ENCODE measurements at regions not wholly inside any gene's neighbourhood (a gene's known extent, or its start where the extent isn't known, plus 50 kb on each side); places are given as distances from the start of the nearest gene placed in this dataset.
"Not testable (repeated sequence)": the region's sequence is repeated elsewhere in the genome, so short reads cannot be mapped to it uniquely, and the experiment has no call there.

DNA sequence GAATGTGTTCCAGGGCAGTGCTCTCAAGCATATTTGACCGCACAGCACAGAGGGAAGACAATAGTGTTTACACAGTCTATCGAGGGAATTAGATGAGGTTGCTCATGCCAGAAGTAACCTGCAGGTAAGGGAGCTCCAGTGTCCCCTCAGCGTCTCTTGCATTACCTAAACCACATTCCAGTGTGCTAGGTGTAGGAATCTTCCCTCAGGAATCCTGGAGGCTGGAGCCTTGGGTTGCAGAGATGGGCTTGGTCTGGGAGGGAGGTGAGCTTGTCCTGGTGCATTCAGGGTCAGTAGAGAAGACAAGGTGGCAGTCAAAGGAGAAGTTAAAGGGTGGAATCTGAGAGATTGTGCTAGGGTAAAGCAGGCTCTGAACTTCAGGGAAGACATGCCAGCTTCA is 56.3 kb downstream of the SOX14 start:
- peaks cover 8% of the 10 kb centered on the region for H3K27me3 Mint-ChIP-seq
- no peak overlapping the region for H3K27ac Mint-ChIP-seq (ENCODE audit: low read depth)
- no peak for ATAC-seq (replicated peaks; ENCODE audit: extremely low read depth, poor library complexity, severe bottlenecking)

DNA sequence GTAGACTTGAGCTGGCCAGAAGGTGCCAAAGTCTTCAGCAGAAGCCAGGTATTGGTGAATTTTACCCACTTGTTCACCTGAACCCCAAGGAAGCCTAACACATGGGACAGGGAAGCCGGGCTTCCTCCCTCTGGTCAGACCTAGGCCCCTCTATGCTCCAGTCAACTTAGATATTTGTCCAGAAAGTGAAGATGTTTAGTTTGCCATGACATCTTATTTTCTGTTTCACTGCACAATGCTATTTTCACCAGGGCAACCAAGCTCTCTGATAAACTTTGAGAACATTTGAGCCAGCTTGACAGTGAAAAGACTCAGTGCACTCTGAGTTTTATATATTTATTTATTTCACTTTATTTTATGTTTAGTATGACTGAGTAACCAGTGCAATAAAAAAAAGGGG is 71.0 kb downstream of the SOX14 start:
- ATAC-seq (replicated peaks; ENCODE audit: extremely low read depth, poor library complexity, severe bottlenecking), result no peak
- Mint-ChIP-seq H3K4me3 (no peak overlapping the region), H3K9me3 (peaks cover 6% of the 10 kb centered on the region), H3K36me3 (ENCODE audit: insufficient read depth) (no peaks in the 10 kb centered on the region), H3K4me1 (no peaks in the 10 kb centered on the region), H3K27ac (ENCODE audit: low read depth) (no peak overlapping the region), H3K27me3 (peaks cover 16% of the 10 kb centered on the region)
- DNase-seq (ENCODE audit: low spot score in 2 of 2), result no peak

More for the DNA sequence above, 56.3 kb downstream of the SOX14 start:
- H3K9me3 Mint-ChIP-seq, result peaks cover 9% of the 10 kb centered on the region
- no peaks in the 10 kb centered on the region for H3K36me3 Mint-ChIP-seq (ENCODE audit: insufficient read depth)
- H3K4me1 Mint-ChIP-seq, result no peaks in the 10 kb centered on the region
- no peak for DNase-seq (ENCODE audit: low spot score in 2 of 2)
- no peak overlapping the region for H3K4me3 Mint-ChIP-seq

DNA sequence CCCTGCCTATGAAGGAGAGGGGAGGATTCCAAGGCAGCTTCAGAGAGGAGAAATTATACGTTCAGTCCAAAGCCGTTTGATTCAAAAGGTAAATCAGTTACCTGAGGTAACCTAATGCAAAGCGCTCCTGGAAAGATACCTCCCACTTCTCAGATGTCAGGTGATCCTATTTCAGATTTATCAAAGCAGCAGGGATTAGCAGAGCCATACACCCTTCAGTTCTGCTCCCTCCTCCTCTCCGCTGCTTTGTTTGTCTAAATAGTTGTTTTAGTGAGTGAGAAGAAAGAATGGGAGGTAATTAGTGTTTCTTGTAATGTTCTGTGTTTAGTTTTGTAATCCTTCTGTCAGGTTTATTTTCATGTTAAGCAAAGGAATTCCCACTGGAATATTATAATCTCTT is 81.1 kb downstream of the SOX14 start:
- Mint-ChIP-seq H3K9me3 (no peaks in the 10 kb centered on the region), H3K27ac (ENCODE audit: low read depth) (no peak overlapping the region), H3K4me3 (no peak overlapping the region), H3K27me3 (peaks cover 38% of the 10 kb centered on the region), H3K4me1 (no peaks in the 10 kb centered on the region), H3K36me3 (ENCODE audit: insufficient read depth) (no peaks in the 10 kb centered on the region)
- no peak for ATAC-seq (replicated peaks; ENCODE audit: extremely low read depth, poor library complexity, severe bottlenecking)
- DNase-seq (ENCODE audit: low spot score in 2 of 2), result no peak

DNA sequence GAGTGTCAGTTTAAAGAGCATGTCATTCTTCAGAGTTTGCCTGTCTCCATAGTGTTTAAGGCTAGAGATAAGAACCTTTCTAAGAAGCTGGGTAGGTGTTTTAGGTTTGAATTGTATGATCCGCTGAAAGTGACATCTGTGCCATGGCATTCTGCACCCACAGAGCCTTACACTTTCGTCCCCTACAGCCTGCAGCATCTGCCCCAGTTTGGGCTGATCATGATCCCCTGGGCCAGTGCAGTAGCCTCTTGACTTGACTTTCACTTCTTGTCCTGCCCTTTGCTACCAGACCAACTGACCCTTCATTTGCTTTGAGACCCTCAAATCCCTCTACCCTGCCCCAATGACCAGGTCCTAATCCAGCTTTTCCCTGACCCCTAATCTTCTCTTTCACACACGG is 81.6 kb downstream of the SOX14 start:
- ATAC-seq (replicated peaks; ENCODE audit: extremely low read depth, poor library complexity, severe bottlenecking) (no peak), DNase-seq (ENCODE audit: low spot score in 2 of 2) (no peak)
- Mint-ChIP-seq H3K27ac (ENCODE audit: low read depth) (no peak overlapping the region), H3K36me3 (ENCODE audit: insufficient read depth) (no peaks in the 10 kb centered on the region), H3K4me3 (no peak overlapping the region), H3K9me3 (no peaks in the 10 kb centered on the region), H3K27me3 (peaks cover 38% of the 10 kb centered on the region), H3K4me1 (no peaks in the 10 kb centered on the region)

DNA sequence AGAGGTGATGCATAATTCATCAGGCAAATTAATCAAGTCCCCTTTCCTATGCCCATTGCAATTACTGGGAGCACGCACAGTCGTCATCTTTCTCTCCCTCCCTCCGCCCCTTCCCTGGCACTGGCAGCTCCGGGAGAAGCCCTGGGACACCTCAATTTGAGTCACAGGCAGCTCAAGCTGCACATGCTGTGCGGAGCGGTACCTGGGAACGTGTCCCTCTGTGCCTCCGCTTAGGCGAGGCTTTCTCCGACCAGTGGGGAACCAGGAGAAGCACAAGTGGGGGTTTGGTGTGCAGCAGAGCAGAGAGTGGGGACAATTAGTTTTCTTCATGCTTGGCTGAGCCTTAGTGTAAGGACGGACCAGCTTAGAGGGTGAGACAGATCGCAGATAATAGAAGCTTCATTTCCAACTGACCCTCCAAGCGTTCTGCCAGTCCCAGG is 88.3 kb downstream of the SOX14 start:
- H3K27ac Mint-ChIP-seq (ENCODE audit: low read depth), result no peak overlapping the region
- DNase-seq (ENCODE audit: low spot score in 2 of 2), result no peak
- no peaks in the 10 kb centered on the region for H3K9me3 Mint-ChIP-seq
- no peak overlapping the region for H3K4me3 Mint-ChIP-seq
- H3K27me3 Mint-ChIP-seq, result peaks cover 22% of the 10 kb centered on the region
- H3K4me1 Mint-ChIP-seq, result no peaks in the 10 kb centered on the region
- H3K36me3 Mint-ChIP-seq (ENCODE audit: insufficient read depth), result no peaks in the 10 kb centered on the region
- ATAC-seq (replicated peaks; ENCODE audit: extremely low read depth, poor library complexity, severe bottlenecking), result no peak

DNA sequence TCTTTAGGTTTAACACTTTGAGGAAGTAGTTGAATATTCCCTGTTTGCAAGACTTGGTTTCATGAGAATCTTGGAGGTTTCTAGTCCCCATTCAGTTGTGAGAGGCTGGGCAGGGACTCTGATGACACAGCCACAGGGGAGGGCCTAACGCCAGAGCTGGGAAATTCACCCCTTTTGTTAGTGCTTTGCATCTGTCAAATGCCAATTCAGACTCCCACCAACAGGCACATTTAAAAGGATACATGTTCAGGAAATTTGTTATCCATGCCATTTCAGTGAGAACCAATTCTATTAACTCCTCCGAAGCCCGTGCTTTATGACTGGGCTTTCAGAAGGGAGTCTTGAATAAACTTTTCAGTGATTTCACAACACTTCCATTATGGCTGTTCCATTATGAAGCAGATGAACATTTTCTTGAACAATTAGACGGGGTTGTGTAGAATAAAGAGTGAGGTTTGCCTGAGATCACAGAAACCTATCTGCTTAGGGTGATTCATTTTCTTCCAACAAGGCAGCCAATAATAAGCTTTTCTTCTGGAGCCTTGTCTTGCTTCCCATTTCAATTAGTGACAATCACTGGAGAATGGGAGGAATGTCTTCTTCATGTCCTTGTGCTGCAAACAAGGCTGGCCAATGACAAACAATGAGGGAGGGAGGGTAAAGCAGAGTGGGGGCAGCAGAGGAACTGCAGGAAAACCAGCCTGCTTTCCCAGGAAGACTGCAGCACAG is 90.6 kb downstream of the SOX14 start:
- H3K4me1 Mint-ChIP-seq, result no peaks in the 10 kb centered on the region
- no peak overlapping the region for H3K4me3 Mint-ChIP-seq
- DNase-seq (ENCODE audit: low spot score in 2 of 2) (no peak), ATAC-seq (replicated peaks; ENCODE audit: extremely low read depth, poor library complexity, severe bottlenecking) (no peak)
- peaks cover 9% of the 10 kb centered on the region for H3K27me3 Mint-ChIP-seq
- H3K27ac Mint-ChIP-seq (ENCODE audit: low read depth), result no peak overlapping the region
- H3K9me3 Mint-ChIP-seq, result no peaks in the 10 kb centered on the region
- no peaks in the 10 kb centered on the region for H3K36me3 Mint-ChIP-seq (ENCODE audit: insufficient read depth)

DNA sequence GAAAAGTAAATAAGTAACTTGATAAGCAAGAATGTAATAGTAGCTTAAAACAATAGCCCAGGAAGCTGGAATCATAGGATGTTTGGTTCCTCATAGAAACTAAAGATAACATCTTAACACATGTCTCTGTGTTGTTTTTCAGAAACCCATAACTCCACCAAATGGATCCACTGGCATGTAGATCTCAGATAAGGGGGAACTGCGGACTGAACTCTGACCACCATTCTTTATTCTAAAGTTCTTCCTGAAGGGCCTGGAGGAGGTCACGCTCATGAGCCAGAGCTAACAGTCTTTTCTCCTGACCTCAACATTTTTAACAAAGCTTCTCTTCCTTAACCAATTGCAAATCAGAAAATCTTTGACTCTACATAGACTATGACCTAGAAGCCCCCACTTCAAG is 101.9 kb downstream of the SOX14 start:
- Mint-ChIP-seq H3K4me1 (no peaks in the 10 kb centered on the region), H3K36me3 (ENCODE audit: insufficient read depth) (no peaks in the 10 kb centered on the region), H3K27me3 (no peaks in the 10 kb centered on the region), H3K9me3 (peaks cover 18% of the 10 kb centered on the region), H3K27ac (ENCODE audit: low read depth) (no peak overlapping the region), H3K4me3 (no peak overlapping the region)
- ATAC-seq (replicated peaks; ENCODE audit: extremely low read depth, poor library complexity, severe bottlenecking) (no peak), DNase-seq (ENCODE audit: low spot score in 2 of 2) (no peak)

DNA sequence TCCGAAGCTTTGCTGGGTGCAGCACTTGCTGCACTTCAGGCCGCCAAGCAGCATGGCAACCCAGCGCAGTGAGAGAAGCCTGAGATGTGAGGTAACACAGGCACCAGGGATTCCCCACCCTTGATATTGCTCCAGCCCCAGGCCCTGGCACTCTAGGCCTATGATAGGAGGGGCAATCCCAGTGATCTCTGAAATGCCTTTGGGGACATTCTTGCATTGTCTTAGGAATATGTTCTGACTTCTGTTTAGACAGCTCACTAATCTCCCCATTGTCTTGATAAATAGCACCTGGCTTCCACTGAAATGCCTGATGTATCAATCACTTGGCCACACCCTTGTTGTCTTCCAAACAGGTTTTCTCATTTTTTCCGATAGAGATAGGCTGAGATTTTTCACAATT is 102.8 kb downstream of the SOX14 start:
- Mint-ChIP-seq H3K27me3 (no peaks in the 10 kb centered on the region), H3K4me1 (no peaks in the 10 kb centered on the region), H3K36me3 (ENCODE audit: insufficient read depth) (no peaks in the 10 kb centered on the region), H3K27ac (ENCODE audit: low read depth) (no peak overlapping the region), H3K9me3 (peaks cover 26% of the 10 kb centered on the region), H3K4me3 (no peak overlapping the region)
- DNase-seq (ENCODE audit: low spot score in 2 of 2), result no peak
- no peak for ATAC-seq (replicated peaks; ENCODE audit: extremely low read depth, poor library complexity, severe bottlenecking)

DNA sequence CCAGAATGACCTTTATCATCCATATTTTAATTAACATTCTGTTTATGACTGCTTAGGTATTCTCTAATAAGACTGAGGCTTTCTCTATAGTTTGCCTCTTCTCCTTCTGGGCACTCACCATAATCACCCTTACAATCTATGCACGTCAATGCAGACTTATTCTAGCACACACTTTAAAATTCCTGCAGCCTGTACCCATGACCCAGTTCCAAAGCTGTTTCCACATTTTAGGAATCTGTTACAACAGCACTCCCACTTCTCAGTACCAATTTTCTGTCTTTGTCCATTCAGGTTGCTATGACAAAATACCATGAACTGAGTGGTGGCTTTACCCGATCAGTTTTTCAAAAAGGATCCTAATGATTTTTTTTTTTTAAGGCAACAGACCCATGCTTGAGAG is 103.5 kb downstream of the SOX14 start:
- Mint-ChIP-seq H3K27ac (ENCODE audit: low read depth) (no peak overlapping the region), H3K36me3 (ENCODE audit: insufficient read depth) (no peaks in the 10 kb centered on the region), H3K4me1 (no peaks in the 10 kb centered on the region), H3K9me3 (peaks cover 22% of the 10 kb centered on the region), H3K4me3 (no peak overlapping the region), H3K27me3 (no peaks in the 10 kb centered on the region)
- ATAC-seq (replicated peaks; ENCODE audit: extremely low read depth, poor library complexity, severe bottlenecking), result no peak
- DNase-seq (ENCODE audit: low spot score in 2 of 2), result no peak

DNA sequence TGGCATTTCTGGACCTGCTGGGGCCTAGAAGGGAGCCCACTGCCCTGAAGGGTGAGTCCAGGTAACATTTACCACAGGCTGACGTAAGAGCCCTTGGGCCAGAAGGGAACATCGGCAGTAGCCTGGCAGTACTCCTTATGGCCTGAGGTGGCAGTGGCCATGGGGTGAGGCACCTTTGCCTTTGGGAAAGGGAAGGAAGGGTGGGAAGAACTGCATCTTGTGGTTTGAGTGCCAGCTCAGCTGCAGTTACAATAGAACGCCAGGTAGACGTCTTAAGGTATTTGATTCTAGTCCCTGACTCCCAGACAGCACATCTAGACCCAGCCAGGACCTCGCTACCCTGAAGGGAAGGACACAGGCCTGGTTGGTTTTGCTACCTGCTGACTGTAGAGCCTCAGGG is 104.9 kb downstream of the SOX14 start:
- Mint-ChIP-seq H3K4me3 (no peak overlapping the region), H3K36me3 (ENCODE audit: insufficient read depth) (no peaks in the 10 kb centered on the region), H3K27me3 (no peaks in the 10 kb centered on the region), H3K9me3 (peaks cover 22% of the 10 kb centered on the region), H3K27ac (ENCODE audit: low read depth) (no peak overlapping the region), H3K4me1 (no peaks in the 10 kb centered on the region)
- ATAC-seq (replicated peaks; ENCODE audit: extremely low read depth, poor library complexity, severe bottlenecking) (no peak), DNase-seq (ENCODE audit: low spot score in 2 of 2) (no peak)

DNA sequence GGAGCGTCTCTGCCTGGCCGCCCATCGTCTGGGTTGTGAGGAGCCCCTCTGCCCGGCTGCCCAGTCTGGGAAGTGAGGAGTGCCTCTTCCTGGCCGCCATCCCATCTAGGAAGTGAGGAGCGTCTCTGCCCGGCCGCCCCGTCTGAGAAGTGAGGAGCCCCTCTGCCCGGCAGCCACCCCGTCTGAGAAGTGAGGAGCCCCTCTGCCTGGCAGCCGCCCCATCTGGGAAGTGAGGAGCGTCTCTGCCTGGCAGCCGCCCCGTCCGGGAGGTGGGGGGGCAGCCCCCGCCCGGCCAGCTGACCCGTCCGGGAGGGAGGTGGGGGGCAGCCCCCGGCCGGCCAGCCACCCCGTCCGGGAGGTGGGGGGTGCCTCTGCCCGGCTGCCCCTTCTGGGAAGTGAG is 108.5 kb downstream of the SOX14 start:
- DNase-seq (ENCODE audit: low spot score in 2 of 2); H3K36me3 Mint-ChIP-seq (ENCODE audit: insufficient read depth); H3K27me3 Mint-ChIP-seq; ATAC-seq (replicated peaks; ENCODE audit: extremely low read depth, poor library complexity, severe bottlenecking); H3K27ac Mint-ChIP-seq (ENCODE audit: low read depth); H3K4me1 Mint-ChIP-seq; H3K4me3 Mint-ChIP-seq: not testable (repeated sequence)
- peaks cover 28% of the 10 kb centered on the region for H3K9me3 Mint-ChIP-seq

DNA sequence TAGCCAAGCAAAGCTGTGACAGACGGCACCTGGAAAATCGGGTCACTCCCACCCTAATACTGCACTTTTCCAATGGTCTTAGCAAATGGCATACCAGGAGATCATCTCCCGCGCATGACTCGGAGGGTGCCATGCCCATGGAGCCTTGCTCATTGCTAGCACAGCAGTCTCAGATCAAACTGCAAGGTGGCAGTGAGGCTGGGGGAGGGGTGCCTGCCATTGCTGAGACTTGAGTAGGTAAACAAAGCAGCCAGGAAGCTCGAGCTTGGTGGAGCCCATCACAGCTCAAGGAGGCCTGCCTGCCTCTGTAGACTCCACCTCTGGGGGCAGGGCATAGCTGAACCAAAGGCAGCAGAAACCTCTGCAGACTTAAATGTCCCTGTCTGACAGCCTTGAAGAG is 113.1 kb upstream of the CLDN18 start:
- not testable (repeated sequence) for H3K4me1 Mint-ChIP-seq; H3K4me3 Mint-ChIP-seq; DNase-seq (ENCODE audit: low spot score in 2 of 2); H3K27ac Mint-ChIP-seq (ENCODE audit: low read depth); ATAC-seq (replicated peaks; ENCODE audit: extremely low read depth, poor library complexity, severe bottlenecking); H3K36me3 Mint-ChIP-seq (ENCODE audit: insufficient read depth)
- peaks cover 11% of the 10 kb centered on the region for H3K9me3 Mint-ChIP-seq
- peaks cover 46% of the 10 kb centered on the region for H3K27me3 Mint-ChIP-seq

DNA sequence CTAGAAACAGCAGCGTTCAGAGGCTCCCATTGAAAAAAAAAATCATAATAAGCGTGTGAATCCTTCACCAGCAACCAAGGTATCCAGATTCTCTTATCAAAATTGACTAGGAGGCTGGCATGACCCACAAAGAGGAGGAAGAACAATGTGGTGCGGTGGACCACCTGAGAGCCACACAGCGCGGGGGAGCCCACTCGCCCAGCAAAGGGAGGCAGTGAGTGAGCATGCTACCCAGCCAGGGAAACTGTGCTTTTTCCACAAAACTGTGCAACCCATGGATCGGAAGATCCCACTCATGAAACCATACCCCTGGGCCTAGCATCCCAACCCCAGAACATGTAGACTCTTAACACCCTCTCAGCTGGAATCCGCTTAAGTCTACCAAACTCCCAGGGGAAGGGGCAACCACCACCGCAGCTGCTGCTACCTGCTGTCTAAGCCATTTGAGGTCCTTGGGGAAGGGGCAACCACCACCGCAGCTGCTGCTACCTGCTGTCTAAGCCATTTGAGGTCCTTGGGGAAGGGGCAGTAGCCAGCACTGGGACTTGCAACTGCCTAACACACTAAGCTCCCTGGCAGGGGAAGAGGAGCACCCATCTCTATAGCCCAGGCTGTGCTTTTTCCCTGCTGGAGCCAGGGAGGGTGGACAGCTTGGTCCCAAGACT is 102.8 kb upstream of the CLDN18 start:
- Mint-ChIP-seq H3K27ac (ENCODE audit: low read depth) (no peak overlapping the region), H3K36me3 (ENCODE audit: insufficient read depth) (no peaks in the 10 kb centered on the region), H3K27me3 (no peaks in the 10 kb centered on the region), H3K4me1 (no peaks in the 10 kb centered on the region), H3K4me3 (no peak overlapping the region), H3K9me3 (no peaks in the 10 kb centered on the region)
- no peak for ATAC-seq (replicated peaks; ENCODE audit: extremely low read depth, poor library complexity, severe bottlenecking)
- no peak for DNase-seq (ENCODE audit: low spot score in 2 of 2)

Data from central memory CD8-positive, alpha-beta T cell (primary cell).